Endothelial cell (in vitro differentiated cells): ENCODE measurements at regions not wholly inside any gene's neighbourhood (a gene's known extent, or its start where the extent isn't known, plus 50 kb on each side); places are given as distances from the start of the nearest gene placed in this dataset.

Experiments used
- DNase-seq: peaks from one replicate; pipeline ENCODE4 v3.0.0; 2021; ENCODE audit warnings: low spot score
- H3K27ac Mint-ChIP-seq: one replicate; pipeline ENCODE4 v1.8.0; 2021; ENCODE audit warnings: mixed read lengths, inconsistent platforms; ENCODE audit not compliant: unreplicated experiment
- H3K27me3 Mint-ChIP-seq: one replicate; pipeline ENCODE4 v1.8.0; 2021; ENCODE audit warnings: mild to moderate bottlenecking, moderate library complexity, mixed read lengths, inconsistent platforms; ENCODE audit not compliant: unreplicated experiment
- H3K36me3 Mint-ChIP-seq: one replicate; pipeline ENCODE4 v1.8.0; 2021; ENCODE audit warnings: mild to moderate bottlenecking, low read depth, mixed read lengths, inconsistent platforms; ENCODE audit not compliant: unreplicated experiment
- H3K4me1 Mint-ChIP-seq: one replicate; pipeline ENCODE4 v1.8.0; 2021; ENCODE audit warnings: mild to moderate bottlenecking, mixed read lengths, inconsistent platforms; ENCODE audit not compliant: unreplicated experiment
- H3K4me3 Mint-ChIP-seq: one replicate; pipeline ENCODE4 v1.8.0; 2021; ENCODE audit warnings: mild to moderate bottlenecking, mixed read lengths, inconsistent platforms; ENCODE audit not compliant: unreplicated experiment
- H3K9me3 Mint-ChIP-seq: one replicate; pipeline ENCODE4 v1.8.0; 2021; ENCODE audit warnings: mixed read lengths, inconsistent platforms; ENCODE audit not compliant: unreplicated experiment
- CTCF ChIP-seq: fragments of 200-600 bp; sonication (generic); IDR thresholded peaks from one replicate; pipeline ENCODE4 v1.5.0; 2021; ENCODE audit warnings: antibody characterized with exemption; ENCODE audit not compliant: unreplicated experiment

- H3K36me3 Mint-ChIP-seq, result no peaks in the 10 kb centered on the region
- DNase-seq, result no peak
- H3K4me3 Mint-ChIP-seq, result no peak overlapping the region
- H3K4me1 Mint-ChIP-seq, result no peaks in the 10 kb centered on the region
- no peaks in the 10 kb centered on the region for H3K9me3 Mint-ChIP-seq
- TF ChIP-seq CTCF, result no peak
- no peaks in the 10 kb centered on the region for H3K27me3 Mint-ChIP-seq
- no peak overlapping the region for H3K27ac Mint-ChIP-seq
Observed at GRCh38 chr1:218494449-218494852, 149.3 kb downstream of the TGFB2 start.

DNA sequence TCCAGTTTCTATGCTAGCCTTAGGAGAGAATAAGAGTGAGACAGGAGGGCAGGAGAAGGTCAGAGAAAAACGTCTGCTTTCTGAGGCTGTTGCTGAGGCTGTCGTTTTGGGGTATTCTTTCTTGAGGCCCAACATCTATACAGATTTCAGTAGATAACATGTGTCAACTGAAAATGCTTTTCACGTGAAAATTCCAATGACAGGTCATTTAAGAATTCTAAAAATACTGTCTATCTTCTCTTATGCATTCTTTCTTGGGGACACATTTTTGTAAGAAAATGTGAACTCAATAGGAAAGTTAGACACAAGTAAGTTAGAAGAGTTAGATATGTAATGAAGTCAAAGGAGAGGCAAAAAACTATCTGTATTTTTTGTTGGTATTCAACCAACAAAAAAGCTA, 150.8 kb downstream of the TGFB2 start:
- DNase-seq, result no peak
- Mint-ChIP-seq H3K27ac (no peak overlapping the region), H3K4me3 (no peak overlapping the region), H3K9me3 (no peaks in the 10 kb centered on the region), H3K4me1 (no peaks in the 10 kb centered on the region), H3K27me3 (no peaks in the 10 kb centered on the region), H3K36me3 (no peaks in the 10 kb centered on the region)
- TF ChIP-seq CTCF, result no peak

DNA sequence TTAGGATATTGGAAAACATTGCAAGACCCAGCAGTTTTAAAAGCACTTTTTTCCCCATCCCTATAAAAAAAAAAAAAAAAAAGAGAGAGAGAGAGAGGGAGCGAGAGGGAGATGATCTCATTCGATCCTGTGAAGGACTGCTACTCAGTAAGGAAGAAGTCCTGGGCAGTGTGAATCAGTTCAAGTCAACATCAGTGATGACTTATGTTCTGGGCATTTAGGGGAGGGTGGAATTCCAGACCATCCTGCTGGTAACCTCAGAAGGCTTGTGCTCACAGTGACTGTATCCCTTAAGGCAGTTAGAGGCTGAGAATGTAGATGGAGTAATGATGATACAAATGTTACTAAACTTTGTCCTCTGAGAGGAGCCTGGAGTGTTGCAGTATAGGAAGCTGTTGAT, 151.4 kb downstream of the TGFB2 start:
- Mint-ChIP-seq H3K27me3 (peaks cover 1% of the 10 kb centered on the region), H3K4me3 (no peak overlapping the region), H3K4me1 (no peaks in the 10 kb centered on the region), H3K9me3 (no peaks in the 10 kb centered on the region), H3K27ac (no peak overlapping the region), H3K36me3 (no peaks in the 10 kb centered on the region)
- DNase-seq, result no peak
- no peak for TF ChIP-seq CTCF

- Mint-ChIP-seq H3K36me3 (no peaks in the 10 kb centered on the region), H3K4me3 (no peak overlapping the region), H3K4me1 (no peaks in the 10 kb centered on the region), H3K9me3 (no peaks in the 10 kb centered on the region), H3K27me3 (peaks cover 1% of the 10 kb centered on the region), H3K27ac (no peak overlapping the region)
- TF ChIP-seq CTCF, result no peak
- DNase-seq, result no peak
Observed at GRCh38 chr1:218498056-218498938, 153.2 kb downstream of the TGFB2 start.

DNA sequence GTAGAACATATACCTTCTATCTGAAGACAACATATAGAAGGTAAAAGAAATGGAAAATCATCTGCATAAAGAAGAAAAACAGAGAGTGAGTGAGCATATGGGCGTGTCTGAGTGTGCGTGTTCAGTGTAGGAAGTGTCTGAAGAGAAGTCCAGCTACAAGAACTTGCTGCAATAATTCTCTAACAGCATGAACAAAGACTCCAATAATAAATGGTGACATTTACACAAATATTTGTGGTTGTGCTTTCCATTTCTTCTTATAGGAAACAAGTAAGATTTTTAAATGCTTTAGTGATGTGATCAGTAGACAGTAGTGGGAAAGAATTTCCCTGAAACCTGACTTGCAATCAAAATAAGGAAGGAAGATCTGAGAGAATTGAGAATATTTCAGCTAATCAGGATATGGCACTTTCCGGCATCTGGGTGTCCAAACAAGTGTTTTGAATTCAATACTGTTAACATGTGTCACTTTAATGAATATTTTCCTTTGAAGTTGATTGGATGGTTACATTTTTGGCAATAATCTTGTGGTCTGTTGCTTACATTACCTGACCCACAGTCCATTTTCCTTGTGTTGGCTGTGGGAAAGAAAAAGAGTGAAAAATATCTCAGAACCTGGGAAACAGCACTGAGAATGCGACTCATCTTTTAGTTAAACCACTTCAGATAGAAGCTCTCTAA, 154.0 kb downstream of the TGFB2 start:
- no peak for TF ChIP-seq CTCF
- Mint-ChIP-seq H3K27me3 (peaks cover 1% of the 10 kb centered on the region), H3K36me3 (no peaks in the 10 kb centered on the region), H3K27ac (no peak overlapping the region), H3K4me1 (no peaks in the 10 kb centered on the region), H3K4me3 (no peak overlapping the region), H3K9me3 (no peaks in the 10 kb centered on the region)
- no peak for DNase-seq
